Hepatocyte (in vitro differentiated cells): ENCODE measurements at regions not wholly inside any gene's neighbourhood (a gene's known extent, or its start where the extent isn't known, plus 50 kb on each side); places are given as distances from the start of the nearest gene placed in this dataset.

Experiments used
- CTCF ChIP-seq: fragments of 200-600 bp; sonication (generic); IDR thresholded peaks from 2 replicates; pipeline ENCODE4 v1.5.1; 2016; ENCODE audit warnings: antibody characterized with exemption, mild to moderate bottlenecking; ENCODE audit not compliant: poor library complexity
- EZH2 ChIP-seq: fragments of 200-600 bp; sonication (generic); IDR thresholded peaks from 2 replicates; pipeline ENCODE4 v1.6.1; 2016; ENCODE audit warnings: antibody characterized with exemption, mild to moderate bottlenecking, borderline replicate concordance

GRCh38 chr17:77783991-77784820 lies 174.3 kb upstream of the TNRC6C start:
- no peak for TF ChIP-seq CTCF
- no peak for TF ChIP-seq EZH2
